ENCODE measurements at regions not wholly inside any gene's neighbourhood (a gene's known extent, or its start where the extent isn't known, plus 50 kb on each side); places are given as distances from the start of the nearest gene placed in this dataset.
"Not testable (repeated sequence)": the region's sequence is repeated elsewhere in the genome, so short reads cannot be mapped to it uniquely, and the experiment has no call there.

DNA sequence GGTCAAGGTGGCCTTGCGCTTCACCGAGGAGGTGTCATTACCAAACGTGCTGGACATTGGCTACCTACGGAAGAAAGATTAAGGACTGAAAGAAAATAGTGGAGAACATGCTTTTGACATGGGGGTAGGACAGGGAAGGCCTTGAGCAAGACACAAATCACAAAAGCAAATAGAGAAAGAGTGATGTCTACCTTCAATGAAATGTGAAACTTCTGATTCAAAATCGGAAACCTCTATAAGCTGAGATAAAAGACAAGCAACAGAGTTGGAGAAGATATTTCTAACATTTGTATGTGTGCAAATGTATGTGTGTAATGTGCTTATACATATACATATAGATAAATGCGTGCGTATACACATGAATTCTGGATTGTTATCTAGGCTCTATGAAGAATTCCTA, 89.5 kb upstream of the PLGLB2 start:
- TF ChIP-seq, protein P1, sequence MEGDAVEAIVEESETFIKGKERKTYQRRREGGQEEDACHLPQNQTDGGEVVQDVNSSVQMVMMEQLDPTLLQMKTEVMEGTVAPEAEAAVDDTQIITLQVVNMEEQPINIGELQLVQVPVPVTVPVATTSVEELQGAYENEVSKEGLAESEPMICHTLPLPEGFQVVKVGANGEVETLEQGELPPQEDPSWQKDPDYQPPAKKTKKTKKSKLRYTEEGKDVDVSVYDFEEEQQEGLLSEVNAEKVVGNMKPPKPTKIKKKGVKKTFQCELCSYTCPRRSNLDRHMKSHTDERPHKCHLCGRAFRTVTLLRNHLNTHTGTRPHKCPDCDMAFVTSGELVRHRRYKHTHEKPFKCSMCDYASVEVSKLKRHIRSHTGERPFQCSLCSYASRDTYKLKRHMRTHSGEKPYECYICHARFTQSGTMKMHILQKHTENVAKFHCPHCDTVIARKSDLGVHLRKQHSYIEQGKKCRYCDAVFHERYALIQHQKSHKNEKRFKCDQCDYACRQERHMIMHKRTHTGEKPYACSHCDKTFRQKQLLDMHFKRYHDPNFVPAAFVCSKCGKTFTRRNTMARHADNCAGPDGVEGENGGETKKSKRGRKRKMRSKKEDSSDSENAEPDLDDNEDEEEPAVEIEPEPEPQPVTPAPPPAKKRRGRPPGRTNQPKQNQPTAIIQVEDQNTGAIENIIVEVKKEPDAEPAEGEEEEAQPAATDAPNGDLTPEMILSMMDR (IDR thresholded peaks at IDR 0.05): not testable (repeated sequence)
- TF ChIP-seq POLR2AphosphoS5 (IDR thresholded peaks at IDR 0.05; ENCODE audit: insufficient read depth in 1 of 2, low read depth in 1 of 2); POLR2A (IDR thresholded peaks at IDR 0.05): not testable (repeated sequence)
